HG03571 (cell line): ENCODE measurements at regions not wholly inside any gene's neighbourhood (a gene's known extent, or its start where the extent isn't known, plus 50 kb on each side); places are given as distances from the start of the nearest gene placed in this dataset.

Source experiments
- ATAC-seq: cut with Tn5 transposase; IDR thresholded peaks from one replicate; pipeline ENCODE4 v1.9.1; 2021; ENCODE audit not compliant: unreplicated experiment

DNA sequence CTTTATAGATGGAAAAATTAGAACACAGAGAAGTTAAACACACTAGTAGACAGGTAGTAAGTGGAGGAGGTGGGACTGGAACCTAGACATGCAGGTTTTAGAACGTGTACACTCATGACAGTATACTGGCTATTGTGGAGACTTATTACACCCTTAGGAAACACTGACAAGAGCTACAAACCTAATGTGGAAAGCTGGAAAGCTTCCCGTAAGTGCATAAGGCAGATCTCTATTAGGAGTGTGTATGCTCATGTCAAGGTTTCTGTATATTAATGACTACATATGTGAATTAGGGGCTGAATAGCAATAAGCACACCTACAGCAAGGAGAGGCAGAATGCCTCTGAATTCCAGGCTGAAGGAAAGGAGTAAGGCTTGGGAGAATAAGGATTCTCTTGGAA is 82.6 kb upstream of the SLC24A5 start:
- ATAC-seq: no peak

DNA sequence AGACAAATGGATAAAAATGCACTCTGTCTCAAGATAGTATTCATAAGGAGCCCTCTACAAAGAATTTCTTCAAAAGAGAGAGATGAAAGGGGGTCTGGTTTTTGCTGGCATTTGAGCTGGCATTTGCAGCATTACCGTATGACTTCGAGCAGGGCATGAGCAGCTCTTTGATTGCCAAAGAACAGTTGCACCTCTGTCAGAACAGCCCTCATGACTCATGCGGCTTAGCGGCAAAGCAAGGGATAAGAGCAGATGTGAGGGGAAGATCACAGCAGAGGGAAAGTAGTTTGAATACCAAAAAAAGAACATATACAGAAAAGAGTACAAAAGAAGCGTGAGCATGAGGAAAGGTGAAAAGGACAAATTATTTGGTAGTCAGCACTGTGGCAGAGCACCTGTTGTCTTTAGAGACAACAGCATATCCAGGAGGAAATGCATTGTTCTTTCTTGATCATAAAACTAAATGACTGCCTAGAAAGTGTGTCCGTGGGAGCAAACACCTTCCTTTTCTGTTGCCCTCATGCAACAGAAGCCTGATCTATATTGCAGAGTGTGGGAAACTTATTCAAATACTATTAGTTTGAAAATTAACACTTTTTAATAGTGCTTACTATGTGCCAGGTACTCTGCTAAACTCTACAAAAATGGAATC is 80.5 kb upstream of the SLC24A5 start:
- no peak for ATAC-seq

DNA sequence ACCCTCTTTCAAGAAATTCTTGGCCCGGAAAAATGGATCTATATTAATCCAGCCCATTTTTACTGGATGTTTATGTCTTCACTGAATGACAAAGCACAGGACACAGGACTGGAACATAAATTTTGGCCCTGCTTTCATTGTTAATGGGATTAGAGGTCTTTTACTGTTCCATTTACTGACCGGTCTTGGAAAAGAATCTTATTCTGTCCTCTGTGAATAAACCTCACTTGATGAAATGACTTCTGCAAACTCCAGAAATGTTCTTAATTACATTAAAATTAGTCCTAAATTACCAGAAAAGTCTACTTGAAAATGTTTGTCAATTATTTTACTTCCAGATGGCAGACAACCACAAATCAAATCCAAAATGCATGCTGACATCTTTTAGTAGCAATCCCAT is 79.3 kb upstream of the SLC24A5 start:
- no peak for ATAC-seq

DNA sequence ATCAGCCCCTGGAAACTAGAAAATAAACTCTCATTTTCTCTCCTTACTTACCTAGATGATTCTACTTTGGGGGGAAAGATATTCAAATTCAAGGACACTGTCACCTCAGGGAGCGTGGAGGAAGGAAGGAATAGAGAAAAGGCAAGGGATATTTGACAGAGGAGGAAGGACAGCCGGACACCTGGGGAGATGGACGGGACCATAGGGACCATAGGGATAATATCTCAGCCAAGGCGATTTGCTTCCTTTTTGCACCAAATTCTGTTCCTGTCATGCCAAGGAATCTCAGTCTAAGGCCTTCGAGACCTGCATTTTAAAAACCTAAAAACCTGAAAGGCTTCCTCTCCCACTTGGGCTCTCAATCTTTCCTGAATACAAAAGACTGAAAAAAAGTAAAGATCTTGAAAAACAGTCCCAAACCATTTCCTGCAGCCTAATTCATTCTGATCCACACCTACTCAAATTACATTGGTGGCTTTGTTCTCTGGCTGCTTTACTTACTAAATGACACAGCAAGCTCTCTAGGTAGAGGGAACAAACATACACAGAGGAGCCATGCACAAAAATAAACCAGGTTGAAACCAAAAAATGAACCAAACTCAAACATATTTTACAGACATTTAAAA is 73.9 kb upstream of the SLC24A5 start:
- ATAC-seq: no peak

DNA sequence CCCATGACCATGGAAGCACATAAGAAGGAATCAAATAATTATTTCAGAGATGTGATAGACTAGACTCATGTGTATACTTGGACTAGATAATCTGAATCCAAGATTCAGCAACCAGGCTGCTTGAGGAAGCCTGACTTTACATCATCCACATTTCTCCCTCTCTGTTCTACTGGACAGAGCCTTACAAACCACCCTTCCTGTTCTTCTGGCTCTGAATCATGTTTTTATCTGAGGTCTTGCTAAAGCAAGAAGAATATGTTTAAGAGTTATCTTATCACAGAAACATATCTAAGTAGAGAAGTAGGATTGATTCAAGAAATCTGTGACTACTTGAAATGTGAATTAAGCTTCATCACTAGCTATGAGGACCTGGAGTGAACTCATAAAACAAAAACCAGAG is 71.1 kb upstream of the SLC24A5 start:
- no peak for ATAC-seq

DNA sequence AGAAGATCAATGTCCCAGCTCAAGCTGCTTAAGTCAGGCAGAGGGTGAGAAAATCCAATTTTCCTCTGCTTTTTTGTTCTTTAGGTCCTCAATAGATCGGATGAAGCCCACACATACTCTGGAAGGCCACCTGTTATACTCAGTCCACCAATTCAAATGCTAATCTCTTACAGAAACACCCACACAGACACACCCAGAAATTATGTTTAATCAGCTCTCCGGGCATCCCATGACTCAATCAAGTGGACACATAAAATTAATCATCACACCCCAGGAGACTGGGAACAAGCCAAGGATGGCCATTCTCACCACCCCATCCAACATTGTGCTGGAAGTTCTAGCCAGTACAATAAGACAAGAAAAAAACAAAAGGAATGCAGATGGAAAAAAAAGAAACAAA is 67.8 kb upstream of the SLC24A5 start:
- ATAC-seq: no peak

DNA sequence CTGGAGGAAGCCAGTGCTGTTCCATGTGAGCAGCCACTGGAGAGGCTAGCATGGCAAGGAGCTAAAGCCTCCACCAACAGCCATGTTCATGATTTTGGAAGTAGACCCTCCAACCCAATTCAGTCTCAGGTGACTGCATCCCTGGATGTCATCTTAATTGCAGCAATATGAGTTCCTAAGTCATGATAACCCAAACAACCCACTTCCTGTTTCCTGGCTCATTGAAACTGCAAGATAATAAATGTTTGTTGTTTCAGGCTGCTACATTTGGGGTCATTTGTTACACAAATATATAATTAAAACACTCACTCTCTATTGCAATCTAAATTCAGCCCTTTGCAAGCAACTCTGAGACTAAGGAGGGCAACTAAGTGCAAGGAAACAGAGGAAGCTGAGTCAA is 62.4 kb upstream of the SLC24A5 start:
- no peak for ATAC-seq

GRCh38 chr15:48059791-48060190 is 61.0 kb upstream of the SLC24A5 start:
- no peak for ATAC-seq

DNA sequence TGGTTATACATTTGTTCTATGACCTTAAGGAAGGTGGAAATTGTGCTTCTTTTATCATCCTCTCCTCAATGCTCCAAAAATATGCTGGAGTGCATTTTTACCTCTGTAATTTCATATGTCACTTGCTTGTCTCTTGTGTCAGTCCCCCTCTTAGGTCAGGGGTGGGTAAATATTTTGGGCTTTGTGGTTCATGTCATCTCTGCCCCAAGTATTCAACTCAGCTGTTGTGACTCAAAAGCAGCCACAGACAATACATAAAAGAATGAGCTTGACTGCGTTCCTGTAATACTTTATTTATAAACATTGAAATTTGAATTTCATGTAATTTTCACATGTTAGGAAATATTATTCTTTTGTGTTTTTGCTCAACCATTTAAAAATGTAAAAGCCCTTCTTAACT is 60.4 kb upstream of the SLC24A5 start:
- no peak for ATAC-seq

DNA sequence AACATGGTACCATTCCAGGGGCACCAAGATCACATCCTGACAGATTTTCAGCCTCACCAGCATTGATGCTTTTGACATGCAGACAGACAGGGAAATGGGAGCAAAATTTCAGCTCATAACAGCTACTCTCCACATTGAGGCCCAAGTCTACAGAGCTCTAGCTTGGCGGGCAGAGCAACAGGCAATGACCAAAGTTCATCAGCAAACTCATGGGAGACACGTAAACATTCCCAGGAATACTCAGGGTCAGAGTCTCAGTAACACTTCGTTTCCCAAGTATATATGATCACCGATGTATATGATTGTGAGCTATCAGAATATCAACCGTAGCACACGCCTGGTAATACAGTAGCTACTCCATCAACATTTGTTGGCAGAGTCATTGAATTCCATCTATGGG is 59.2 kb upstream of the SLC24A5 start:
- no peak for ATAC-seq

DNA sequence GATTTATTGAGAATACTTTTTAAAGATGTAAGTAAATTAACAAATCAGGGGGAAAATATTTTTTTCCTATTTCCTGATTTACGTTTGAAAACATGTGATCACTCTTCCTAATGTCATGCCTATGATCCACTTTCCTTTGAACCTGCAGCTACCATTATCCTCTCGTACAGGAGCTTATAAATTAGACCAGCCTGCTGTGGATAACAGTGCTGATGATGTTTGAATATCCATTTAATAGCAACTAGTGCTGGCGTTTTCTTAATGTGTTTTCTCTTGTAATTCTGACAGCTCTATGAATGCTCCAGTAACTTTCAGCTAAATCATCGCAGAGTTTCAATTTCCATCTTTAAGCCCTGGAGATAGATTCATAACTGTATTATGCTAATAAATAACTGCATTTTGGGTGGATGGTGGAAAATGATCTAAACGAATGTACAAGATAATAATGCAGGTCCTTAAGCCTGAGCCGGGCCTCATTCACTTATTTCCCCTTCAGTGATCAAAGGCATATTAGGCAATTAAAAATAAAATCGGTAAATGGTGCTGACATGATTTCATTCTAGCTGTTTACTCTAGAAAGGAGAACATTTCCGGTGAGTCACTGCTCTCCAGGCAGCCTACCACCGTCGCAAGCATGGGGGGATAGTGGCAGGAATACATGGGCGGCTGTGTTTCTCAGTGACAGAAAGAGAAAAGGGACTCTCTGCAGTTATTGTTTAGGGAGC is 58.5 kb upstream of the SLC24A5 start:
- no peak for ATAC-seq

- ATAC-seq: no peak
Observed at GRCh38 chr15:48063411-48063985, 57.3 kb upstream of the SLC24A5 start.

DNA sequence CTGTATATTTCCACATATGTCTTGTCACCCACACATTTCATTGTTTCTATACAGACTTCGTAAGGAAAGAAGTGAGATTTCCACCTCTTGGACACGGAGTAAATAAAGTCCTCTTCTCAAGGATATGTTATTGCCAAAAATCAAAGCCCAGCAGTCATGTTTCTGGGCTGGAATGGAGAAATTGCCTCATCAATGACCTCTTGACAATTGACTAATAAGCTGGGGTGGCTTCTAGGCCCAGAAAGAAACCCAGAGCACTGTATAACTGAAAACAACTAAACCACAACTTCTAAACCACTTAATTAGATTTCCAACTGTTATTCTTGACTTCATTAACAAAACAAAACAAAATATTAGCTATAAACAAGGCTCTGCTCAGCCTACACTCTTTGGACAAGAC is 56.4 kb upstream of the SLC24A5 start:
- no peak for ATAC-seq

- no peak for ATAC-seq
Observed at GRCh38 chr15:48066456-48066855, 54.3 kb upstream of the SLC24A5 start.
